Loucy (cell line): ENCODE measurements at regions not wholly inside any gene's neighbourhood (a gene's known extent, or its start where the extent isn't known, plus 50 kb on each side); places are given as distances from the start of the nearest gene placed in this dataset.

ENCODE experiments used
- EZH2phosphoT487 ChIP-seq: fragments of 200-600 bp; IDR thresholded peaks from 2 replicates; pipeline ENCODE4 v1.6.1; 2018; ENCODE audit warnings: antibody characterized with exemption, mild to moderate bottlenecking, moderate library complexity, borderline replicate concordance
- TF ChIP-seq, protein P1 (sequence below): fragments of 200-600 bp; sonication (generic); conservative IDR thresholded peaks from 2 replicates; pipeline ENCODE4 v1.5.1; 2014; ENCODE audit warnings: mild to moderate bottlenecking, antibody characterized with exemption, low read length

DNA sequence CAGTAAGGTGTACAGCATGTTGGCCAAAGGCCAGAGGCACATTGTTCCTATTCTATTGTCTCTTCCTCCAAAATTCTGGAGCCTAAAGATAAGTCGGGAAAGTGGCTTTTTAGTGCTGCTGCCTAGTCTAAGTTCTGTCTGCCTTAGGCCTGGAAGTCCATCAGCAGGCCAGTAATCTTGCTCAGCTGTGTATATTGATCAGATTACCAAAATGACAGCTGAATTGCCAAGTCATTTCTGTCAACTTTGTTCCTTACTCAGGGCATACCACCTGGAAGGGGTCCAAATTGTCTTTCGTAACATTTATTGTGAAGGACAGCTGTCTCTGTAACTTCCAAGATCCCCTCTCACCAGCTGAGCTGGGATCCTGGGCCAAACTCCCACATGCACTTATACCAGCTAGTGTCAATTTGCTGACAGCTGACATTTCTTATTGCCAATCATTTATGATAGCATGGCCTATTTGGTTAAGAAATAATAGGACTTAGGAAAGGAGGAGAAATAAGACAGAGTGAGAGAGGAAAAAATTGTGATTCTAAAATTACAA lies 116.8 kb upstream of the FSHR start:
- TF ChIP-seq, protein P1, sequence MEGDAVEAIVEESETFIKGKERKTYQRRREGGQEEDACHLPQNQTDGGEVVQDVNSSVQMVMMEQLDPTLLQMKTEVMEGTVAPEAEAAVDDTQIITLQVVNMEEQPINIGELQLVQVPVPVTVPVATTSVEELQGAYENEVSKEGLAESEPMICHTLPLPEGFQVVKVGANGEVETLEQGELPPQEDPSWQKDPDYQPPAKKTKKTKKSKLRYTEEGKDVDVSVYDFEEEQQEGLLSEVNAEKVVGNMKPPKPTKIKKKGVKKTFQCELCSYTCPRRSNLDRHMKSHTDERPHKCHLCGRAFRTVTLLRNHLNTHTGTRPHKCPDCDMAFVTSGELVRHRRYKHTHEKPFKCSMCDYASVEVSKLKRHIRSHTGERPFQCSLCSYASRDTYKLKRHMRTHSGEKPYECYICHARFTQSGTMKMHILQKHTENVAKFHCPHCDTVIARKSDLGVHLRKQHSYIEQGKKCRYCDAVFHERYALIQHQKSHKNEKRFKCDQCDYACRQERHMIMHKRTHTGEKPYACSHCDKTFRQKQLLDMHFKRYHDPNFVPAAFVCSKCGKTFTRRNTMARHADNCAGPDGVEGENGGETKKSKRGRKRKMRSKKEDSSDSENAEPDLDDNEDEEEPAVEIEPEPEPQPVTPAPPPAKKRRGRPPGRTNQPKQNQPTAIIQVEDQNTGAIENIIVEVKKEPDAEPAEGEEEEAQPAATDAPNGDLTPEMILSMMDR = no peak
- TF ChIP-seq EZH2phosphoT487 = no peak
